D341Med (cell line): ENCODE measurements at regions not wholly inside any gene's neighbourhood (a gene's known extent, or its start where the extent isn't known, plus 50 kb on each side); places are given as distances from the start of the nearest gene placed in this dataset.

ENCODE experiments used
- DNase-seq: peaks from one replicate; pipeline ENCODE4 v3.0.0; 2012; ENCODE audit warnings: low spot score

DNA sequence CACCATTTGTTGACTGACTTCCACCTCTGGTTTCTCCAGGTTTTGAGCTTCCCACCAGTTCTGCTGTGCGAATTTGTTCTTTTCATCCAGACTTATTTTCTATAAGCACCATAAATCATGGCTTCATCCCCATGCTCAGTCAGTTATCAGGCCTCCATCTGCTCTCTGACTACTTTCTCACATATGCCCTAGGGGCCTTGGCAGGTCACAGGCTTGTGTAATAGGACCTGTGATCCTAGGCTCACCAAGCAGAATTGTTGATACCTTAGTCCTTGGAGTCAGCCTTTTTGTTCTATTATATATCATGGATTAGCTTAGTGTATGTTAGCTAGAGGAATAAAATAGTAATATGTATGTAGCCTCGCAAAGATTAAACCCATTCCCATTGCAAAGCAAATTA lies 284.2 kb upstream of the TANK start:
- DNase-seq: no peak

DNA sequence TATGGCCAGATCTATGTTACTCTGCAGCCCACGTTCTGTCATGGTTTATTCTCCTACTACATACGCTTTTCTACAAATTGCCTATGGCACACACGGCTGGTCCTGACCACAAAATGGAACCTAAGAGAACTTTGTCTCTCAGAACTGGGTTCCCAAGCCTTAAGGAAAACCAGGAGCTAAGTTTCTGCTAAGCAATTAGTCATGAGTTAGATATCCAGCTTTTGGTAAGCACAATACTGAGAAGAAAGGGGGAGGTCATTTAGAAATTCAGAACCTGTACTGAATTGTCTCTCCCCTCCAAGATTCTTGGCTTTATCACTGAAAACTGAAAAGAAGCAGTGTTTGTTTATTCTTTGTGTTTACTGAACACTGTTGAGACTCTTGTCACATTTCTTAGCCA lies 283.5 kb upstream of the TANK start:
- DNase-seq: no peak

DNA sequence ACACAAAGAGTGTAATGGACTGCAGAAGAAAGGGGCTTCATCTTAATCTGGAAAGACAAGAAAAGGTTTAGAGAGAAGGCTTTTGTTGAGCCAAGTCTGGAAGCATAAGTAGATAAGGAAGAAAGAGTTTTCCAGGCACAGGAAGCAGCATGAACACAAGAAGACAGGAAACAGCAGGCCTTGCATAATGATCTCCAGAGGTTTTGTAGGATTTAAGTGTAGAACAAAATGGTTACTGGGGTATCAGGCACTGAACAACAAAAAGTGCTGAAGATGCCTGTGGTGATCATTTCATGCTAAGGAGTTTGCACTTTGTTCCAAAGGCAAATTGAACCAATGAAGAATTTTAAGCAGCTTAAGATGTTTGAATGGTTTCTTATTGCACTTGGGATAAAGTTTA lies 281.6 kb upstream of the TANK start:
- DNase-seq: no peak

DNA sequence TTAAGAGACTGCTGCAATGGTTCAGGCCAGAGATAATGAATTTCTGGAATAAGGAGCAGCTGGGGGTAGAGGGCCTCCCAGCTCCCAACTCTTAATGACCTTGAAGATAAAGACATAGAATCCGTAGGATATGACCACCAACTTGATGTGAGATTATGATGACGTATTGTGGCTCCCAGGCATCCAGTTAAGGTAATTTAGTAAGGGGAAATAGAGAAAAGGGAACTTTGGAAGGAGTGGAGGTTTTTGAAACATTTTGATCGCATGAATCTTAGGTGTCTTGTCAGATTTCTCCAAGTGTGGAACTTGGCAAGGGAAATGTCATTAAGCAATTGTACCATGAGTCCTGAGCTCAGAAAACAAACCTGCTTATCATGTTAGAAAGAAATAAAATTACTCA lies 277.3 kb upstream of the TANK start:
- DNase-seq: no peak

DNA sequence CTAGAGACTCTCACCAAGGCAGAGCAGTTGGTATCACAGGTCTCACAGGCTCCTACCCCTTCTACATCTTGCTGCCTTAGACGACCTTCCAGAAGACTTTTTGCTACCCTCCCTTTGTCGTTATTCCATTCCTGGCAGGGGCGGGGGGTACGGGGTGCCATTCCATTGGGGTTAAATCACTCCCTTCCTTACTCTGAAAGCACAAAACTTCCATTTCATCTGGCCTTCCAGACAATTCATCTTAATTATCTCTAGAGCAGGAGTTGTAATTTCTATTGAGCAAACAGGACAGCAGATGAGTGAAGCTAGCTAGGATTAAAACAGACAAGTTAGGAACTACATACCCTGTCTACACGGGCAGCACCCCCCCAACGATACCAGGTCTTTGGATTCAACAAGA lies 276.2 kb upstream of the TANK start:
- DNase-seq: no peak

DNA sequence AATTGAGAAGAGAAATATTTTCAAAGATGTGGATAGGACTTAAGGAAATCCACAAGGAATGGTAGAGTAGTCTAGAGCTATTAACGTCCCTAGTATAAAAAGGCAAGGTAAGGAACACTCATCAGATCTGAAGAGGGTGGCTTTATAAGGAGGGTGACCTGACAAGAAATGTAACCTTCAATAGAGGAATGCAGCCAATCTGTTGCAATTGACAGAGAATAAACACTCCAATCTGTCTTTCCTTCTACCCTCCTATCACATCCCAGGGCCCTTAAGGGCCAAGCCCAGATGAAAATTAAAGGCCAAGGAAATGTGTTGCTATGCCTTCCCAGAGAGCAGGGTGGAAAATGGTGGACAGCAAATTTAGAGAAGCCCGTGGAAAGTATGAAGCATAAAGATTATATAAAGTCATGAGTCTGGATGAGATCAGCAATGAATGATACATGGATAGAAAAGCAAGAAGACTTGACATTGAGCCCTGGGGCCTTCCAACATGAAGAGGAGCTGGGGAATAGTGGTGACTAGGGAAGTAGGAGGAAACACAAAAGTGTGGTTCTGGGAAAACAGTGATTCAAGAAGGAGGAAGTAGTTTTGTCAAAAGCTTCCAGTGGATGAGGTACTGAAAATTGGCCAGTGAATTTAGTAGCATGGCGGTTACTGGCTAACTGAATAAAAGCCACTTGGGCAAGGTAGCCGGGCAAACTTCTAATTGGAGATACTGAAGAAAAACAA lies 270.6 kb upstream of the TANK start:
- no peak for DNase-seq

DNA sequence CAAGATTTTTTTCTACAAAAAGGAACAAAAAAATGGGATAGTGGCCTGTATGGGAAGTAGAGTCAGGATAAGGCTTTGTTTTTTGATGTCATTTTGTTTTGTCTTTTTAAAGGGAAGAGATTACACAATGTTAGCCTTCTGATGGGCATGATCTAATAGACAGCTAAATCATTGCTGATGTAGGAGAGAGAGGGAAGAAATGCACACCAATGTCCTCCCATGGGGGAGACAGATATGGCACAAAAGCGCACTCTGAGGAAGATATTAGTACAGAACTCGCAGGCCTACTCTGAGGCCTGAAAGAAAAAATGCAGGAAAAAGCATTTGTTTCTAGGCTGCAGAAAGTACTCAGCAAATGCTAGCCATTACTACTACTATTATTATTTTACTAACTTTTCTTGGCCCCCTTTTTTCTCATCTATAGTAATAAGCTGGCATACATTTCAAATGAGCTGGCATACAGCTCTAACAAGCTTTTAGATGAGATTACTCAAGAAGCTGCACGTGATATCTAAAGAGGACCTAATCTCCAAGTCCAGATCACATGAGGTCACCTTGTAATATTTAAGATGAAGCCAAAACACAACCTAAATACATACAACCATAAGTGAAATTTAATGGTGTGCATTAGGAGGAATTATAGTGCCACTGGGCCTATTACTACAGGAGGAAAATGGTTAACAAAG lies 269.4 kb upstream of the TANK start:
- DNase-seq: peak; percentile 36

DNA sequence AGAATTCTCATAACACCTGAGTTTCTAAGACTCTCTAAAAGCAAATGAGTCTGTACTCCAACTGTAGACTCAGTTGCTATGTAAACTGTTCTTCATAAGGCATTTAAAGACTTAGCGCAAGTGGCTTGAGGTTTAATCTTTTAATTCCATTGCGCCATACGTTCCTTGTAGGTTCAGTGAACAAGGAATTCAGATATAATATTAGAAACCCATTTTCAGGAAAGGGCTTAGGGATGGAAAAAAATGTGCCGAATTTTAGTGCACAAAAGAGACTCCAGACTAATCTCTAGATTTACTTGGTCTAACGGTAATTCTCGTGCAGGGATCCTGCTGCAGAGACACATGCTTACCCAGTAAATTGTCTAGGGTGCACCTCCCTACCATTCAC lies 268.9 kb upstream of the TANK start:
- DNase-seq: peak; percentile 53

DNA sequence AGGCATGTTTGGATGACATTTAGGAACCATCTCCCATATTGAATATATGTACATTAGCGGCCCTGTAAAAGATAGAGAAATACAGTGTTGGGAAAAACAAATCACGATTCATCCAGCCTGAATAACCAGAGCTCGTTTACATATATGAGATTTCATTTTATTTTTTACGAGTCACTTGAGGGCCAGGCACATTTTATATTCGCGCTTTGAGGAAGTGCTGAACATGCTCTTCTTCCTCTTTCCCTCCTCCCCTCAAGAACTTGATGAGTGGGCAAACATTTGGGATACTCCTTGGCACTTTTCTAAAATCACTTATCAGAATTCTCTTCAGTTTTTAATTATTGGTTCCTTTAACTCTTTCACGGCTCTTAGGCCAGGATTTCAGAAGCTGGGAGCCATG lies 268.0 kb upstream of the TANK start:
- DNase-seq: no peak

DNA sequence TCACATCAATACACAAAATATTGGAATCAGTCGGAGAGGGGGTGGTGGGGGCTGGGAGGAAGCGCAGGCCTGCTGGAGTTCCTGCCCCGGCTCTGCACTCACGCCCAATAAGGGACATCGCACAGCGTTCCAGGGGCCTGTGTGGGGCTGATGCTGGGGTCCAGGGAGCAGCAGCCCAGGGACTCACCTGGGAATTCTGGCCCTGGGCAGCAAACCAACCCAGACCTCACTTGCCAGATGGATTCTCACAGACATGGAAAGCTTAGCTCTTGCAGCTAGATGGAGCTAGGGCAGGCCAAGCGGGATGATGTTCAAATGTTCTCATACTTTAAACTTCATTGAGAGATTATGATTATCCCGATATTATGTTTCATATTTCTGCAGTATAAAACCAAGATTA lies 266.6 kb upstream of the TANK start:
- no peak for DNase-seq

DNA sequence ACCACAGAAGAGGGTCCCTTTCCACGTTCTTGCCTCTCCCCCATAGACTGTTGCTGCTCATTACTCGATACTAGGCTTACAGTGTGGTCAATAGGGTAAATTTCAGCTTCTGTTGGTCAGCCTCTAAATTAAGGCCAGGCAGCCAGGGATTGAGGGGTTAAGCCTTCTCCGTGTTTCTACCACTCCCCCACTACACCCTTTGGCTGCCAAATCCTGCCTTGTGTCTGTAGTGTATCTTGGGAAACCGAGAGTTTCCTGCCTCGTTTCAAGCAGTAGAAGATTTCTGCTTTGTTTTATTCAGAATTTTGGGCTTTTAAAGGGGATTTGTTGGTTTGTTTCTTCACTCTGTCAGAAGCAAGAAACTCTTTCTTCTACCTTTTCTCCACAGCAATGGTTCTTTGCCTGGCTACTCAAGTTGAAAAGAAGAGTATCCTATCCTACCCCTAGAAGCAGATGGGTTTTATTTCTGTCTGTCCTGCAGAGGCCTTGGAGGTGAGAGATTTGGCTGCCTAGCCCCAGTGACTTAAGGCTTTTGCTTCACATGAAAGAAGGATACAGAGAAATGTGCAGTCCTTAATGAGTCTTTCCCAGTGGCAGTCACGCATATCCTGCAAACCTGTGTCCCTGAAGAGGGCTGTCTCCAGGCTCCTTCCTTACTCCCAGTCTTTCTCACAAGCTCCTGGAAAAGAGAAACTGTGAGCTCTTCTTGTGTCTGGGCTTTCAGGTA lies 261.5 kb upstream of the TANK start:
- no peak for DNase-seq

DNA sequence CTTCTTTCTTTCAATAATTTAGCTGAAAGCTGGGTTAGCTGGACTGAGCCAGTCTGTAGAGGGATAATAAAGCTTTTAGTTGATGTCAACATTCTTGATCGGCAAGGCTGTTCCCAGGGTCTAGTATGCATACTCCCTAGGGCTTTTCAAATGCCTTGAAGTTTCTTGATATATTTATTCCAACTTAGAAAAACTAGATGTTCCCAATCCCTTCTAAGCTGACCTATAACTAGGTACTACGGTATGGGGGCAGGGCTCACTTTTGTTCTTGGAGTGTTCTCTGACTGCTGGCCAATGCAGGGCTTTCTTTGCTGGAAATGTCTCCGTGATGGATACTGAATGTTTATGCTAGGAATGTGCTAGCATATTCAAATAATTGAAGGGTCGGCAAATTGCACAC lies 258.6 kb upstream of the TANK start:
- no peak for DNase-seq

DNA sequence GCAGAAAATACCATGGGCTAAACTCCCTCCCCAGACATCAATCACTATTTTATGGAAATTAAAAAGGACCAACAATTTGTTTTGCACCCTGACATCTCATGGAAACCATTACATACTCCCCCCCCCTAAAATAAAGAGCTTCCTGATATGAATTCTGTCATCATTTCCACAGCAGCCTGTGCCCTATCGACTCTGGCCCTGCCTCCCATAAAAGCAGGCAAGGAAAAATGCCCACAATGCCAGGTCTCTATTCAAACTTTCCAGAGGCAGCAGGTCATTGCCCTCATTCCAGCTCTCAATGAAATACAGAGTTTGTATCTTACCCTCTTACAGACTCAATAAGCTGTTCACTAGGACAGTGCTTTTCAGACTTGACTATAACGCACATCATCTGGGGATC lies 254.4 kb upstream of the TANK start:
- no peak for DNase-seq

DNA sequence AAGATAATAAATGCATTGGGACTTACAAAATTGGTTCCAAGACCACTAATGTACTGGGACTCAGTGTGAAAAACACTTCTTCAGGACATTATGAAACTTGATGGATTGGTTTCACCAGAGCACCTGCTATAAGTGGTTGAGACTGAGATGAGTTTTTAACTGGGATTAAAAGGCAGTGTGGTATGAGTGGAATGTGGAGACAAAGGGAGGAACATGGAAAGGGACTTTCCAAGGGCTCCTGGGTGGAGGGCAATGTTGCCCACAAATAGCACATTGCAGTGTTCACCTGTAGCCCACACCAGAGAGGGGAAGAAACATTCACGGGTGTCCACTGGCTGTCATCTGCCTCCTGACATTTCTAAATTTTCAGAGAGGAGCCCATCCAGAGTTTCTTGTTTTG lies 253.3 kb upstream of the TANK start:
- DNase-seq: no peak

DNA sequence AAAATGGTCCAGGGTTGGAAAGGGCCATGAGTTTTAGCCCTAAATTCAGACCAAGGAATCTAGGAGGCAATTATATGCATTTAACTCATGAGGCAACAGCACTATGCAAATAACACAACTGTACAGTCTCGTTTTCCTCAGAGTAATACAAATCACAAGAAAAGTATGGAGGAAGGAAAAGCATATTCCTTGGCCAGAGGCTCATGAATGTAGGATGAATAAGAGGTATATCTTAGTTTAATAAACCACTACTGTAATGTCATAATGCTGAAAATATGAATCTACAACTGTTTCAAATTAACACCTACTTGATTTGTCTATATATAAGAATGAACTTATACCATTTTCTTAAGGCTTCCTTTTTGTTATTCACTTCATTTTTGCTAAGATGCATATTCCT lies 252.5 kb upstream of the TANK start:
- no peak for DNase-seq

DNA sequence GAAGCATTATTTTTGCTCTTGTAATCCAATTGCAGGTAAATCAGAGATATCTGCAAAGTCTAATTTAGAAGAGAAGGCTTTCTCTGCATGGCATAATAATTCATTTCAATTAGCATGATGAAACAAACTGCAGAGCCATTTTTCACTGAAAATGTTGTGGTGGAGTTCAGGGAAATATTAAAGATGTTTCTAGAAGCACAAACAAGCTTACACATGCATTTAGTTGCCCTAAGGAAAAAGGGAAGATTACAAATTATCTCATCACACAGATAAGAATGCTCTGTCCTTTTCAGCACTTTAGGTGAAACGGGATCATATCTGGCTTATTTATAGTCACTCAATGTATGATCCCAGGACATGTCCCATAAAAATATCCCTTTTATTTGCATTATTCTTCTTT lies 252.1 kb upstream of the TANK start:
- no peak for DNase-seq

DNA sequence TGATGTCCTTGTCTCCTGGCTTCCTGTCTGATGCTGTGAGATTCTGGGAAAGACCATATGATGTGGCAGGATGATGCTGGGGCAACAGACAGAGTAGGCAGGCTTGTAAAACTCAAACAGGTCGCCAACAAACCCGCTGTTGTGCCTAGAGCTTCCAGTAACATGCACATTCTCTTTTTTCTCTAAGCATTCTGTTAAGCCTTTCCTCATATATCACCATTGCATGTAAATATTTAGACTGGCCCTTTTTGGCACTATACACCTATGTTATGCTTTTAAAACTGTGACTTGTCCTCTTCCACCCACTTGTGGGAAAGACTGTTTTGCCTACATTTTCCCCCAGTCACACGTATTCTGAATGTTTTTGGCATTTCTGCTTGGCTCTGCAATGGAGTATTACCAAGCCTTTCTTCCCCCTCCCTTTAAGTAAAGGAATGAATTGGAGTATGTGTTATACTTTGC lies 250.4 kb upstream of the TANK start:
- DNase-seq: no peak

DNA sequence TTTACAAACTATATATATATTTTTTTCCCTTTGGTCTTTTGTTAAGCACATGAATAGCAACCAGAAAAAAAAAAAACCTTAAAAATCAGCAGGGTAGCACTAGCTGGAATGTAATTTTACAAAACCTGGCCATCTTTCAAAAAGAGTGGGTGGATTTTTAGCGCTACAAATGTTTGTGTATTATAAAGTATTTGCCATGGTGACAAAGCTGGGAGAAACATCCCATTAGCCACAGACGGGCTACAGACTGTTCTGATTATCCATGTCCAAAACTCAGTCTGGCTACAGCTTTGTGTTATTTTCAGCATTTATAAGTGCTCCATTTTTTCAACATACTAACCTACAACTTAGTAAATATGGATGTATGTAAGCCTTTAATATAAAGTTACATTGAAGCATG lies 249.5 kb upstream of the TANK start:
- no peak for DNase-seq

DNA sequence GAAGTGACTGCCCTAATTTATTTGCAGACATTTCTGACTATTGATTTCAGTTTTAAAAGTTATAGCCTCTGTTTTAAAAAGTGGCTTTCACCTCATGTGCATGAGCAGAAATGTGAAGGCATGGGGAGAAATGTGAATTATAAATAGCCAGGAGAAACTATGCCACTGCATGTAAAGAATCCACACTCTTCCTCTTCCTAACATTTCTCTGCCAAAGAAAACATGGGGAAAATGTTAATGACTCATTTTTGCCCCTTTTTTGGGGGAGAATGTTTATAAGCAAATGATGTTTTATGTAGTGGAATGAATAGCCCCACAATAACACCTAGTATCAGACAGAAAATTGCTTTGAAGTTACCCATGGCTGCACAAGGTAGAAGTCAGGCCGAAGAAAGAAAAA lies 249.0 kb upstream of the TANK start:
- DNase-seq: no peak

DNA sequence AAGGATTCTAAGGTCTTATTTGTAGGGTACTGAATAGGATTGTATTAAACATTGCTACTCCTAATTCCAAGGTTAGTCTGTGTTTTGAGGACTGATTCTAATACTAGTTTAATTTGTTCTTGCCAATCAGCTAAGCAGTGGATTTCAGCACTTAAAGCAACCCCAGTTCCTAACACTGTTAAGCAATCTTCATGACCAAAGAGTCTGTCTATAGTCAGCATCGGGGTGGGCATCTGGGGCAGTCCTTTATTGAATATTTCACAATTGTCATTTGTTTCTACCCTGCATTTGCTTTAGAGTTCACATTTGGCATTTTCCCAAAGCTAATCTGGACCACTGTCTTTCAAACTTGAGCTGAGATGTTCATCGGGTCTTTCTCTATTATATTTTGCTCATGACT lies 248.0 kb upstream of the TANK start:
- no peak for DNase-seq

DNA sequence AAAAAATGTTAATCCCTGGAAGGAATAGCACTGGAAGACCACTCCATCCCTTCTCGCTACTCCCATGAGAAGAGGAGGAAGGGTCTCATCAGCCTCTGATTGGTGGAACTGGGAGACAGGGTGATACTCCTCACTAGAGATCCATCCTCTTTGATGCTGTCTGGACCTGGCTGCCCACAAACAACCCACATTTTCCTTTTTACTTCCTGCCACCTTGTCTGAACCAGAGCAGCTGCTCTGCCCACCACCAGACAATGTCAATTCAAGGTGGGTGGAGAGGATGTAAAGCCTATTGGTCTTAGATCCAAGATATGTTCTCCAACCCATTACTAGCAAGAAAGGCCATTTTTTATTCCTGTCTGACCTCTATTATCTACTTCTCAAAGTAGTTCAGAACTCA lies 246.9 kb upstream of the TANK start:
- DNase-seq: no peak

DNA sequence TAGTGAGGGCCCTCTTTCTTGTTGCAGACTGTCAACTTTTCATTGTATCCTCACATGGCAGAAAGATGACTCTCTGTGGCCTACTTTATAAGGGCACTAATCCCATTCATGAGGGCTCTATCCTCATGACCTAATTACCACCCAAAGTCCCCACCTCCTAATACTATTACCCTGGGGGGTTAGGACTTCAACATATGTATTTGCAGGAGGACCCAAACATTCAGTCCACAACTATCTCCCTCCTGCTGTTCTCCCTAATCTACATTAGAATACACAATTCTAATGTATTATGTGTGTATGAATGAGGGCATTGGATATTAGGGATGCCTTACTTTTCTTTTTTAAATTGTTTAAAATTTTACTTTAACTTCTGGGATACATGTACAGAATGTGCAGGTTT lies 246.0 kb upstream of the TANK start:
- no peak for DNase-seq

DNA sequence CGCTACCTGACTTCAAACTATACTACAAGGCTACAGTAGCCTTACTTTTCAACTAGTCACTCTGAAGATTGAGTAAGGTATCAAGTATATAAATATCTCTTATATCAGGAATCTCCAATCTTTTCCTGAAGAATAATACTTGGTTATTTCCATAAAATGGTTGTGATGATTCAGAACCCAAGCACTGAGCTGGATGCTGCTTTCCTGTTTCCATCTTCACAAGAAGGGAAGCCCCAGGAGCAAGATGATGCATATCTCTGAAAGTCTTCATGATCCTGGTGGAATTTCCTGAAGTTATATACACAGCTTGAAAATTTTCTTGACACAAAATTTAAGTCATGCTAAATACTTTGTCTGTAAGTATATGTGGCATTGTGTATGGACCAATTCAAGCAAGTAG lies 243.9 kb upstream of the TANK start:
- no peak for DNase-seq
